Mesodermal cell (in vitro differentiated cells): ENCODE measurements at regions not wholly inside any gene's neighbourhood (a gene's known extent, or its start where the extent isn't known, plus 50 kb on each side); places are given as distances from the start of the nearest gene placed in this dataset.
"Not testable (repeated sequence)": the region's sequence is repeated elsewhere in the genome, so short reads cannot be mapped to it uniquely, and the experiment has no call there.

Source experiments
- H3K27ac ChIP-seq: 2 replicates; pipeline ENCODE4 v1.7.0; 2013; ENCODE audit warnings: mild to moderate bottlenecking, low read depth, low read length, moderate library complexity; ENCODE audit not compliant: severe bottlenecking
- H3K36me3 ChIP-seq: 2 replicates; pipeline ENCODE4 v1.7.1; 2013; ENCODE audit warnings: mild to moderate bottlenecking, low read length, moderate library complexity; ENCODE audit not compliant: control insufficient read depth, insufficient read depth
- H3K4me1 ChIP-seq: one replicate; pipeline ENCODE4 v1.7.1; 2013; ENCODE audit warnings: mild to moderate bottlenecking, low read length; ENCODE audit not compliant: insufficient read depth, control insufficient read depth, poor library complexity, severe bottlenecking
- H3K4me3 ChIP-seq: 2 replicates; pipeline ENCODE4 v1.7.0; 2013; ENCODE audit warnings: low read length, control low read depth, mild to moderate bottlenecking; ENCODE audit not compliant: insufficient read depth, poor library complexity, severe bottlenecking; ENCODE audit errors: extremely low read depth
- H3K9me3 ChIP-seq: 2 replicates; pipeline ENCODE4 v1.7.1; 2013; ENCODE audit warnings: mild to moderate bottlenecking, low read length, moderate library complexity; ENCODE audit not compliant: control insufficient read depth
- WGBS, 2 experiments: methylation state at CpG; one replicate each; pipeline ENCODE4 v1.1.5; 2013; ENCODE audit warnings: missing lambda C conversion rate in 2 of 2; ENCODE audit not compliant: insufficient coverage in 2 of 2; 5-methylcytosine and 5-hydroxymethylcytosine counted together

- Histone ChIP-seq H3K9me3 (peaks cover 6% of the 10 kb centered on the region), H3K4me1 (no peaks in the 10 kb centered on the region), H3K27ac (no peak overlapping the region), H3K4me3 (no peak overlapping the region), H3K36me3 (no peaks in the 10 kb centered on the region)
- whole genome bisulfite sequencing, 2 experiments = 83 to 100% methylated on average over 1 to 3 of the region's 3 CpGs
These were observed 2004.6 kb upstream of the WWC1 start for GRCh38 chr5:166286832-166287231.

- no peak overlapping the region for H3K4me3 ChIP-seq
- WGBS, 2 experiments = 60% methylated on average over 1 of the region's 1 CpG; no CpG with 5 or more reads in 1 of the 2 experiments
- H3K4me1 ChIP-seq = no peaks in the 10 kb centered on the region
- no peaks in the 10 kb centered on the region for H3K36me3 ChIP-seq
- no peak overlapping the region for H3K27ac ChIP-seq
- peaks cover 6% of the 10 kb centered on the region for H3K9me3 ChIP-seq
These were observed 2003.6 kb upstream of the WWC1 start for GRCh38 chr5:166287866-166288265.

- not testable (repeated sequence) for H3K27ac ChIP-seq, H3K9me3 ChIP-seq, H3K36me3 ChIP-seq, H3K4me1 ChIP-seq, H3K4me3 ChIP-seq
- 100% methylated on average over 1 of the region's 2 CpGs; no CpG with 5 or more reads in 1 of the 2 experiments for WGBS, 2 experiments
These were observed 1999.6 kb upstream of the WWC1 start for GRCh38 chr5:166291800-166292199.

- WGBS, 2 experiments = 50 to 83% methylated on average over 1 to 3 of the region's 5 CpGs
- no peaks in the 10 kb centered on the region for H3K4me1 ChIP-seq
- H3K4me3 ChIP-seq = no peak overlapping the region
- no peak overlapping the region for H3K27ac ChIP-seq
- no peaks in the 10 kb centered on the region for H3K36me3 ChIP-seq
- H3K9me3 ChIP-seq = peaks cover 6% of the 10 kb centered on the region
These were observed 1997.6 kb upstream of the WWC1 start for GRCh38 chr5:166293892-166294291.

GRCh38 chr5:166302166-166302565 is 1989.3 kb upstream of the WWC1 start:
- no peak overlapping the region for H3K27ac ChIP-seq
- no peaks in the 10 kb centered on the region for H3K4me1 ChIP-seq
- H3K4me3 ChIP-seq = no peak overlapping the region
- no peaks in the 10 kb centered on the region for H3K36me3 ChIP-seq
- whole genome bisulfite sequencing, 2 experiments = 89 to 100% methylated on average over 3 to 4 of the region's 5 CpGs
- peaks cover 9% of the 10 kb centered on the region for H3K9me3 ChIP-seq

GRCh38 chr5:166317425-166317824 is 1974.0 kb upstream of the WWC1 start:
- no peak overlapping the region for H3K27ac ChIP-seq
- H3K36me3 ChIP-seq = no peaks in the 10 kb centered on the region
- H3K4me1 ChIP-seq = no peaks in the 10 kb centered on the region
- no peaks in the 10 kb centered on the region for H3K9me3 ChIP-seq
- WGBS, 2 experiments = 90 to 94% methylated on average over 6 of the region's 7 CpGs
- H3K4me3 ChIP-seq = no peak overlapping the region

- 50% methylated on average over 1 of the region's 6 CpGs; no CpG with 5 or more reads in 1 of the 2 experiments for WGBS, 2 experiments
- H3K27ac ChIP-seq = no peak overlapping the region
- no peaks in the 10 kb centered on the region for H3K36me3 ChIP-seq
- no peaks in the 10 kb centered on the region for H3K4me1 ChIP-seq
- H3K4me3 ChIP-seq = no peak overlapping the region
- H3K9me3 ChIP-seq = no peaks in the 10 kb centered on the region
These were observed 1970.4 kb upstream of the WWC1 start for GRCh38 chr5:166320920-166321480.

- no peak overlapping the region for H3K27ac ChIP-seq
- H3K36me3 ChIP-seq = no peaks in the 10 kb centered on the region
- WGBS, 2 experiments = 7 to 13% methylated on average over 2 to 3 of the region's 6 CpGs
- no peaks in the 10 kb centered on the region for H3K9me3 ChIP-seq
- H3K4me3 ChIP-seq = no peak overlapping the region
- no peaks in the 10 kb centered on the region for H3K4me1 ChIP-seq
These were observed 1967.1 kb upstream of the WWC1 start for GRCh38 chr5:166324372-166324771.

- Histone ChIP-seq H3K4me3 (no peak overlapping the region), H3K4me1 (no peaks in the 10 kb centered on the region), H3K9me3 (no peaks in the 10 kb centered on the region), H3K36me3 (no peaks in the 10 kb centered on the region), H3K27ac (no peak overlapping the region)
- 97 to 98% methylated on average over 5 of the region's 9 CpGs for WGBS, 2 experiments
These were observed 1962.2 kb upstream of the WWC1 start for GRCh38 chr5:166329149-166329800.

- Histone ChIP-seq H3K9me3 (no peaks in the 10 kb centered on the region), H3K27ac (no peak overlapping the region)
These were observed 1961.4 kb upstream of the WWC1 start for GRCh38 chr5:166330036-166330435.

GRCh38 chr5:166331521-166331920 is 1959.9 kb upstream of the WWC1 start:
- Histone ChIP-seq H3K9me3 (no peaks in the 10 kb centered on the region), H3K36me3 (no peaks in the 10 kb centered on the region), H3K27ac (no peak overlapping the region), H3K4me3 (no peak overlapping the region), H3K4me1 (no peaks in the 10 kb centered on the region)
- 92 to 96% methylated on average over 2 of the region's 4 CpGs for WGBS, 2 experiments

More at GRCh38 chr5:166330036-166330435, 1961.4 kb upstream of the WWC1 start:
- Histone ChIP-seq H3K36me3 (no peaks in the 10 kb centered on the region), H3K4me3 (no peak overlapping the region), H3K4me1 (no peaks in the 10 kb centered on the region)
